HepG2 (cell line): ENCODE measurements at regions not wholly inside any gene's neighbourhood (a gene's known extent, or its start where the extent isn't known, plus 50 kb on each side); places are given as distances from the start of the nearest gene placed in this dataset.

ENCODE experiments used
- ARNT ChIP-seq: fragments of 450-650 bp; IDR thresholded peaks from 2 replicates; pipeline ENCODE4 v1.6.1; 2017
- ETV5 ChIP-seq: IDR thresholded peaks from 2 replicates; pipeline ENCODE4 v1.6.1; 2018; ENCODE audit warnings: missing biosample characterization, missing genetic modification reagents, inconsistent platforms, borderline replicate concordance
- KDM3A ChIP-seq: IDR thresholded peaks from 2 replicates; pipeline ENCODE4 v1.6.1; 2018; ENCODE audit warnings: low read depth, missing compliant biosample characterization
- MYNN ChIP-seq: sonication (generic); formaldehyde crosslinking; IDR thresholded peaks from 2 replicates; pipeline ENCODE4 v1.4.0; 2020; ENCODE audit warnings: mild to moderate bottlenecking, low read depth, missing genetic modification reagents
- PAX8 ChIP-seq: sonication (generic); formaldehyde crosslinking; IDR thresholded peaks from 2 replicates; pipeline ENCODE4 v1.8.0; 2022; ENCODE audit warnings: mild to moderate bottlenecking, missing genetic modification reagents, borderline replicate concordance
- PRMT3 ChIP-seq: sonication (generic); formaldehyde crosslinking; IDR thresholded peaks from 2 replicates; pipeline ENCODE4 v1.8.1; 2022; ENCODE audit warnings: low read depth, mild to moderate bottlenecking, moderate library complexity, missing genetic modification reagents, borderline replicate concordance
- ZKSCAN5 ChIP-seq: sonication (generic); formaldehyde crosslinking; IDR thresholded peaks from 2 replicates; pipeline ENCODE4 v1.5.1; 2020; ENCODE audit warnings: mild to moderate bottlenecking, missing genetic modification reagents
- ZNF3 ChIP-seq: IDR thresholded peaks from 2 replicates; pipeline ENCODE4 v1.7.0; 2017; ENCODE audit warnings: inconsistent platforms
- ZNF83 ChIP-seq: sonication (generic); formaldehyde crosslinking; IDR thresholded peaks from 2 replicates; pipeline ENCODE4 v1.4.0; 2020; ENCODE audit warnings: missing genetic modification reagents, mild to moderate bottlenecking, borderline replicate concordance
- TF ChIP-seq, protein P1 (sequence below), 2 experiments: sonication (generic) in 1 of 2; formaldehyde crosslinking in 1 of 2; IDR thresholded peaks; 2 replicates each; pipeline versions ENCODE4 v1.4.0 to v1.6.1; 2018 to 2020; ENCODE audit warnings: missing genetic modification reagents in 2 of 2, borderline replicate concordance in 1 of 2, low read depth in 1 of 2, mild to moderate bottlenecking in 1 of 2, missing biosample characterization in 1 of 2
- TF ChIP-seq, protein P2 (sequence below): sonication (generic); formaldehyde crosslinking; IDR thresholded peaks from 2 replicates; pipeline ENCODE4 v1.5.0; 2020; ENCODE audit warnings: mild to moderate bottlenecking, missing genetic modification reagents, borderline replicate concordance
- TF ChIP-seq, protein P3 (sequence below): sonication (generic); formaldehyde crosslinking; IDR thresholded peaks from 2 replicates; pipeline ENCODE4 v1.4.0; 2020; ENCODE audit warnings: missing genetic modification reagents
- TF ChIP-seq, protein P4 (sequence below): IDR thresholded peaks from 2 replicates; pipeline ENCODE4 v1.6.1; 2012; ENCODE audit warnings: low read length, improper control_type of control experiment

DNA sequence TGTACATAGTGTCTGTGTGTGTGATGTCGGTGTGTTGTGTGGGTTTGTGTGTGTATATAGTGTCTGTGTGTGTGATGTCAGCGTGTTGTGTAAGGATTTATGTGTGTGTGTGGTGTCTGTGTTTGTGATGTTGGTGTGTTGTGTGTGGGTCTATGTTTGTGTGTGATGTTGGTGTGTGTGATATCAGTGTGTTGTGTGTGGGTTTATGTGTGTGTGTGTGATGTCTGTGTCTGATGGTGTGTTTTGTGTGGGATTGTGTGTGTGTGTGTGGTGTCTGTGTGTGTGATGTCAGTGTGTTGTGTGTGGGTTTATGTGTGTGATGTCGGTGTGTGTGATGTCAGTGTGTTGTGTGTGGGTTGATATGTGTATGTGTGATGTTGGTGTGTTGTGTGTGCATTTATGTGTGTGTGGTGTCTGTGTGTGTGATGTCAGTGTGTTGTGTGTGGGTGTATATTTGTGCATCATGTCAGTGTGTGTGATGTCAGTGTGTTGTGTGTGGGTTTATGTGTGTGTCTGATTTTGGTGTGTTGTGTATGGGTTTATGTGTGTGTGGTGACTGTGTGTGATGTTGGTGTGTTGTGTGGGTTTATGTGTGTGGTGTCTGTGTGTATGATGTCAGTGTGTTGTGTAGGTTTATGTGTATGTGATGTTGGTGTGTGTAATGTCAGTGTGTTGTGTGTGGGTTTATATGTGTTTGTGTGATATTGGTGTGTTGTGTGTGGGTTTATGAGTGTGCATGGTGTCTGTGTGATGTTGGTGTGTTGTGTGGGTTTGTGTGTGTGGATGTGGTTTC lies 102.4 kb upstream of the CD93 start (continued):
- TF ChIP-seq, protein P1, sequence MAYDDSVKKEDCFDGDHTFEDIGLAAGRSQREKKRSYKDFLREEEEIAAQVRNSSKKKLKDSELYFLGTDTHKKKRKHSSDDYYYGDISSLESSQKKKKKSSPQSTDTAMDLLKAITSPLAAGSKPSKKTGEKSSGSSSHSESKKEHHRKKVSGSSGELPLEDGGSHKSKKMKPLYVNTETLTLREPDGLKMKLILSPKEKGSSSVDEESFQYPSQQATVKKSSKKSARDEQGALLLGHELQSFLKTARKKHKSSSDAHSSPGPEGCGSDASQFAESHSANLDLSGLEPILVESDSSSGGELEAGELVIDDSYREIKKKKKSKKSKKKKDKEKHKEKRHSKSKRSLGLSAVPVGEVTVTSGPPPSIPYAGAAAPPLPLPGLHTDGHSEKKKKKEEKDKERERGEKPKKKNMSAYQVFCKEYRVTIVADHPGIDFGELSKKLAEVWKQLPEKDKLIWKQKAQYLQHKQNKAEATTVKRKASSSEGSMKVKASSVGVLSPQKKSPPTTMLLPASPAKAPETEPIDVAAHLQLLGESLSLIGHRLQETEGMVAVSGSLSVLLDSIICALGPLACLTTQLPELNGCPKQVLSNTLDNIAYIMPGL (CRISPR knock-in tag; IDR thresholded peaks at IDR 0.05; ENCODE audit: borderline replicate concordance in 1 of 2, low read depth in 1 of 2): no peak
- no peak for TF ChIP-seq PAX8 (CRISPR knock-in tag)
- TF ChIP-seq PRMT3 (CRISPR knock-in tag): no peak
- TF ChIP-seq ETV5 (CRISPR knock-in tag): no peak
- no peak for TF ChIP-seq MYNN (CRISPR knock-in tag)
- TF ChIP-seq ARNT: peak; percentile 54; the same call in 1 of the 2 replicates
- no peak for TF ChIP-seq ZNF83
- TF ChIP-seq, protein P2, sequence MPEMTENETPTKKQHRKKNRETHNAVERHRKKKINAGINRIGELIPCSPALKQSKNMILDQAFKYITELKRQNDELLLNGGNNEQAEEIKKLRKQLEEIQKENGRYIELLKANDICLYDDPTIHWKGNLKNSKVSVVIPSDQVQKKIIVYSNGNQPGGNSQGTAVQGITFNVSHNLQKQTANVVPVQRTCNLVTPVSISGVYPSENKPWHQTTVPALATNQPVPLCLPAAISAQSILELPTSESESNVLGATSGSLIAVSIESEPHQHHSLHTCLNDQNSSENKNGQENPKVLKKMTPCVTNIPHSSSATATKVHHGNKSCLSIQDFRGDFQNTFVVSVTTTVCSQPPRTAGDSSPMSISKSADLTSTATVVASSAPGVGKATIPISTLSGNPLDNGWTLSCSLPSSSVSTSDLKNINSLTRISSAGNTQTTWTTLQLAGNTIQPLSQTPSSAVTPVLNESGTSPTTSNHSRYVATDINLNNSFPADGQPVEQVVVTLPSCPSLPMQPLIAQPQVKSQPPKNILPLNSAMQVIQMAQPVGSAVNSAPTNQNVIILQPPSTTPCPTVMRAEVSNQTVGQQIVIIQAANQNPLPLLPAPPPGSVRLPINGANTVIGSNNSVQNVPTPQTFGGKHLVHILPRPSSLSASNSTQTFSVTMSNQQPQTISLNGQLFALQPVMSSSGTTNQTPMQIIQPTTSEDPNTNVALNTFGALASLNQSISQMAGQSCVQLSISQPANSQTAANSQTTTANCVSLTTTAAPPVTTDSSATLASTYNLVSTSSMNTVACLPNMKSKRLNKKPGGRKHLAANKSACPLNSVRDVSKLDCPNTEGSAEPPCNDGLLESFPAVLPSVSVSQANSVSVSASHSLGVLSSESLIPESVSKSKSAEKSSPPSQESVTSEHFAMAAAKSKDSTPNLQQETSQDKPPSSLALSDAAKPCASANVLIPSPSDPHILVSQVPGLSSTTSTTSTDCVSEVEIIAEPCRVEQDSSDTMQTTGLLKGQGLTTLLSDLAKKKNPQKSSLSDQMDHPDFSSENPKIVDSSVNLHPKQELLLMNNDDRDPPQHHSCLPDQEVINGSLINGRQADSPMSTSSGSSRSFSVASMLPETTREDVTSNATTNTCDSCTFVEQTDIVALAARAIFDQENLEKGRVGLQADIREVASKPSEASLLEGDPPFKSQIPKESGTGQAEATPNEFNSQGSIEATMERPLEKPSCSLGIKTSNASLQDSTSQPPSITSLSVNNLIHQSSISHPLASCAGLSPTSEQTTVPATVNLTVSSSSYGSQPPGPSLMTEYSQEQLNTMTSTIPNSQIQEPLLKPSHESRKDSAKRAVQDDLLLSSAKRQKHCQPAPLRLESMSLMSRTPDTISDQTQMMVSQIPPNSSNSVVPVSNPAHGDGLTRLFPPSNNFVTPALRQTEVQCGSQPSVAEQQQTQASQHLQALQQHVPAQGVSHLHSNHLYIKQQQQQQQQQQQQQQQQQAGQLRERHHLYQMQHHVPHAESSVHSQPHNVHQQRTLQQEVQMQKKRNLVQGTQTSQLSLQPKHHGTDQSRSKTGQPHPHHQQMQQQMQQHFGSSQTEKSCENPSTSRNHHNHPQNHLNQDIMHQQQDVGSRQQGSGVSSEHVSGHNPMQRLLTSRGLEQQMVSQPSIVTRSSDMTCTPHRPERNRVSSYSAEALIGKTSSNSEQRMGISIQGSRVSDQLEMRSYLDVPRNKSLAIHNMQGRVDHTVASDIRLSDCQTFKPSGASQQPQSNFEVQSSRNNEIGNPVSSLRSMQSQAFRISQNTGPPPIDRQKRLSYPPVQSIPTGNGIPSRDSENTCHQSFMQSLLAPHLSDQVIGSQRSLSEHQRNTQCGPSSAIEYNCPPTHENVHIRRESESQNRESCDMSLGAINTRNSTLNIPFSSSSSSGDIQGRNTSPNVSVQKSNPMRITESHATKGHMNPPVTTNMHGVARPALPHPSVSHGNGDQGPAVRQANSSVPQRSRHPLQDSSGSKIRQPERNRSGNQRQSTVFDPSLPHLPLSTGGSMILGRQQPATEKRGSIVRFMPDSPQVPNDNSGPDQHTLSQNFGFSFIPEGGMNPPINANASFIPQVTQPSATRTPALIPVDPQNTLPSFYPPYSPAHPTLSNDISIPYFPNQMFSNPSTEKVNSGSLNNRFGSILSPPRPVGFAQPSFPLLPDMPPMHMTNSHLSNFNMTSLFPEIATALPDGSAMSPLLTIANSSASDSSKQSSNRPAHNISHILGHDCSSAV (CRISPR knock-in tag): no peak
- TF ChIP-seq ZNF3 (CRISPR knock-in tag): no peak
- no peak for TF ChIP-seq ZKSCAN5
- TF ChIP-seq, protein P3, sequence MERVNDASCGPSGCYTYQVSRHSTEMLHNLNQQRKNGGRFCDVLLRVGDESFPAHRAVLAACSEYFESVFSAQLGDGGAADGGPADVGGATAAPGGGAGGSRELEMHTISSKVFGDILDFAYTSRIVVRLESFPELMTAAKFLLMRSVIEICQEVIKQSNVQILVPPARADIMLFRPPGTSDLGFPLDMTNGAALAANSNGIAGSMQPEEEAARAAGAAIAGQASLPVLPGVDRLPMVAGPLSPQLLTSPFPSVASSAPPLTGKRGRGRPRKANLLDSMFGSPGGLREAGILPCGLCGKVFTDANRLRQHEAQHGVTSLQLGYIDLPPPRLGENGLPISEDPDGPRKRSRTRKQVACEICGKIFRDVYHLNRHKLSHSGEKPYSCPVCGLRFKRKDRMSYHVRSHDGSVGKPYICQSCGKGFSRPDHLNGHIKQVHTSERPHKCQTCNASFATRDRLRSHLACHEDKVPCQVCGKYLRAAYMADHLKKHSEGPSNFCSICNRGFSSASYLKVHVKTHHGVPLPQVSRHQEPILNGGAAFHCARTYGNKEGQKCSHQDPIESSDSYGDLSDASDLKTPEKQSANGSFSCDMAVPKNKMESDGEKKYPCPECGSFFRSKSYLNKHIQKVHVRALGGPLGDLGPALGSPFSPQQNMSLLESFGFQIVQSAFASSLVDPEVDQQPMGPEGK (CRISPR knock-in tag): no peak
- no peak for TF ChIP-seq KDM3A
- TF ChIP-seq, protein P4, sequence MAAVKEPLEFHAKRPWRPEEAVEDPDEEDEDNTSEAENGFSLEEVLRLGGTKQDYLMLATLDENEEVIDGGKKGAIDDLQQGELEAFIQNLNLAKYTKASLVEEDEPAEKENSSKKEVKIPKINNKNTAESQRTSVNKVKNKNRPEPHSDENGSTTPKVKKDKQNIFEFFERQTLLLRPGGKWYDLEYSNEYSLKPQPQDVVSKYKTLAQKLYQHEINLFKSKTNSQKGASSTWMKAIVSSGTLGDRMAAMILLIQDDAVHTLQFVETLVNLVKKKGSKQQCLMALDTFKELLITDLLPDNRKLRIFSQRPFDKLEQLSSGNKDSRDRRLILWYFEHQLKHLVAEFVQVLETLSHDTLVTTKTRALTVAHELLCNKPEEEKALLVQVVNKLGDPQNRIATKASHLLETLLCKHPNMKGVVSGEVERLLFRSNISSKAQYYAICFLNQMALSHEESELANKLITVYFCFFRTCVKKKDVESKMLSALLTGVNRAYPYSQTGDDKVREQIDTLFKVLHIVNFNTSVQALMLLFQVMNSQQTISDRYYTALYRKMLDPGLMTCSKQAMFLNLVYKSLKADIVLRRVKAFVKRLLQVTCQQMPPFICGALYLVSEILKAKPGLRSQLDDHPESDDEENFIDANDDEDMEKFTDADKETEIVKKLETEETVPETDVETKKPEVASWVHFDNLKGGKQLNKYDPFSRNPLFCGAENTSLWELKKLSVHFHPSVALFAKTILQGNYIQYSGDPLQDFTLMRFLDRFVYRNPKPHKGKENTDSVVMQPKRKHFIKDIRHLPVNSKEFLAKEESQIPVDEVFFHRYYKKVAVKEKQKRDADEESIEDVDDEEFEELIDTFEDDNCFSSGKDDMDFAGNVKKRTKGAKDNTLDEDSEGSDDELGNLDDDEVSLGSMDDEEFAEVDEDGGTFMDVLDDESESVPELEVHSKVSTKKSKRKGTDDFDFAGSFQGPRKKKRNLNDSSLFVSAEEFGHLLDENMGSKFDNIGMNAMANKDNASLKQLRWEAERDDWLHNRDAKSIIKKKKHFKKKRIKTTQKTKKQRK: no peak
